ENCODE measurements at regions not wholly inside any gene's neighbourhood (a gene's known extent, or its start where the extent isn't known, plus 50 kb on each side); places are given as distances from the start of the nearest gene placed in this dataset.

DNA sequence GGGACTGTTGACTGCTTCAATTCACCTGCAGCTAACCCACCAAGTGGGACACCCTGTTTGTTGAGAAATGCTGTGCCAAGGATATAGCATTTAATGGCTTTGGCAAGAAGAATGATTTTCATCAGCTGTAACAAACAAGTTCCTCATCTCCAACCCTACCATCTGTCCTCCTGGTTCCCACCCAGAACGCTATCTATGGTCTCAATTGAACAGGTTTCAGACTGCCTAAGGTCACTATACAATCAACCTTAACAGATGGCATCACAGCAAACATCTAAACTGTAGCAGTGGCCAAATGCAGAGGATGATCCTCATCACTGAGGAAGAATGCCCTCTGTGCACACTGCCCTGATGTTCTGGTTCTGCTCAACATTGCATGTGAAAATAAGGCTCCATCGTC, 546.2 kb upstream of the FOXG1 start:
- Histone ChIP-seq H3K36me3 (no peaks in the 10 kb centered on the region), H3K27me3 (no peaks in the 10 kb centered on the region), H3K9me3 (peaks cover 0 to 3% (median 0%) of the 10 kb centered on the region in 12 donors), H3K4me3 (no peak overlapping the region), H3K27ac (no peak overlapping the region), H3K4me1 (no peaks in the 10 kb centered on the region)
- ATAC-seq: no peak
- 66 to 81% (median 72%) methylated on average over 2 of the region's 2 CpGs for WGBS, 4 donors
- TF ChIP-seq, protein P1, sequence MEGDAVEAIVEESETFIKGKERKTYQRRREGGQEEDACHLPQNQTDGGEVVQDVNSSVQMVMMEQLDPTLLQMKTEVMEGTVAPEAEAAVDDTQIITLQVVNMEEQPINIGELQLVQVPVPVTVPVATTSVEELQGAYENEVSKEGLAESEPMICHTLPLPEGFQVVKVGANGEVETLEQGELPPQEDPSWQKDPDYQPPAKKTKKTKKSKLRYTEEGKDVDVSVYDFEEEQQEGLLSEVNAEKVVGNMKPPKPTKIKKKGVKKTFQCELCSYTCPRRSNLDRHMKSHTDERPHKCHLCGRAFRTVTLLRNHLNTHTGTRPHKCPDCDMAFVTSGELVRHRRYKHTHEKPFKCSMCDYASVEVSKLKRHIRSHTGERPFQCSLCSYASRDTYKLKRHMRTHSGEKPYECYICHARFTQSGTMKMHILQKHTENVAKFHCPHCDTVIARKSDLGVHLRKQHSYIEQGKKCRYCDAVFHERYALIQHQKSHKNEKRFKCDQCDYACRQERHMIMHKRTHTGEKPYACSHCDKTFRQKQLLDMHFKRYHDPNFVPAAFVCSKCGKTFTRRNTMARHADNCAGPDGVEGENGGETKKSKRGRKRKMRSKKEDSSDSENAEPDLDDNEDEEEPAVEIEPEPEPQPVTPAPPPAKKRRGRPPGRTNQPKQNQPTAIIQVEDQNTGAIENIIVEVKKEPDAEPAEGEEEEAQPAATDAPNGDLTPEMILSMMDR (IDR thresholded peaks at IDR 0.05): no peak
- no peak for DNase-seq
- intact Hi-C loops (cut with DNase I): no loop called here

DNA sequence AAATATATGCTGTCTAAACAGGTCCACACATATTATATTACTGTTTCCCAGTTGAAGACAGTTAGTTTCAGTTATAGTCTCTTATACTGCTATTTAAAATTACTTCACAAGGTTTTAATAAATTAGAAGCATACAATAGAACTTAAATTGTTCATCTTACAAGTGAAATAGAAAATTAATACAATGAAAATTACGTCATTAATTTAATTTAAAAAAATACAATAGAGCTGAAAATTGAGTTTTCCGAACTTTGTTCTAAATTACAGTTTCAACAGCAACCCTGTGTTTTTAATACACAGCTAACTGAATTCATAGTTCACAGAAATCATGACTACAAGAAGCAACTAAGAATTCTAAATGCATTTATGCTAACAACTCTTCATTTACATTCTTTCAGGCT, 525.7 kb upstream of the FOXG1 start:
- H3K4me1 ChIP-seq: no peaks in the 10 kb centered on the region
- no peak overlapping the region for H3K27ac ChIP-seq
- H3K9me3 ChIP-seq: peaks cover 0 to 5% (median 0%) of the 10 kb centered on the region in 12 donors
- H3K36me3 ChIP-seq: no peaks in the 10 kb centered on the region
- DNase-seq (no peak), ATAC-seq (no peak)
- WGBS, 4 donors: 47 to 60% (median 56%) methylated on average over 2 of the region's 2 CpGs
- intact Hi-C loops (cut with DNase I): no loop called here
- H3K4me3 ChIP-seq: no peak overlapping the region
- H3K27me3 ChIP-seq: no peaks in the 10 kb centered on the region
- TF ChIP-seq, protein P1 (IDR thresholded peaks at IDR 0.05): no peak
- no peak for TF ChIP-seq POLR2A (IDR thresholded peaks at IDR 0.05)

DNA sequence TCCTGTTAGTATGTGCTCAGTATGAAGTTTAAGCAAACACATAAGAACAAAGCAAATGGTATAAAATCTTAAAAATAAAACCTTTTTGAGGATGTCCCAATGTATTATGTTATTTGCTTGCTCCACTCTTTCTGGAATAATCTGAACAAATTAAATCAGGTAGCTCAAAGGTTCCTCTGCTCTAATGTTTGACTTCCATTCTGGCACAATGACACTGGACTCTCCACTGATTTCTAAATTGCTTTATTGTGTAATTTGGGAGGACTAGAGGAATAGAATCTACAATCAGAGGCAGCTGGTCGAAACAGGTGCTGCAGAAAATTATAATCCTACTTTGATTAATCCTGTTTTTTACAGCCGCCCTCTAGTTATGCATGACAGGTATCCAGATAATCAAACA, 523.7 kb upstream of the FOXG1 start:
- Histone ChIP-seq H3K9me3 (peaks cover 0 to 5% (median 0%) of the 10 kb centered on the region in 12 donors), H3K36me3 (no peaks in the 10 kb centered on the region), H3K4me3 (no peak overlapping the region), H3K4me1 (no peaks in the 10 kb centered on the region), H3K27ac (no peak overlapping the region), H3K27me3 (no peaks in the 10 kb centered on the region)
- no peak for DNase-seq
- no peak for ATAC-seq
- TF ChIP-seq, protein P1 (IDR thresholded peaks at IDR 0.05): no peak
- TF ChIP-seq POLR2A (IDR thresholded peaks at IDR 0.05): no peak
- WGBS, 4 donors: 57 to 70% (median 64%) methylated on average over 2 of the region's 2 CpGs
- intact Hi-C loops (cut with DNase I): no loop called here

DNA sequence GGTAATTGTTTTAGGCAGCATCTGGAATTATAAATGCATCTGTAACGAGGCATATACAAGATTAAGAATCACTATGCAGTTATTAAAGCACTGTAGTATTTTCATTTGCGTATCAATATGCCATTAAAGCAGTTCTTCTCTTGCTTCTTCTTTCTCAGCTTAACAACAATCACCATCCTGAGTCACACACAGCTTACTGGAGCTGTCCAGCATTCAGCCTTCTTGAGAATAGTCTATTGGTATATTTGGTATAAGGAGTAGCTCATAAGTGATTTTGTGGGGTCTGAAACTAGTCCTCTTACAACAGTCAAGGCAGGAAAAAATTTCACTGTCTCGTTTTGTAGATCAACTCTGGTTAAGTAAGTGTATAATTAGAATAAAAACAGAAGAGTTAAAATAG, 523.0 kb upstream of the FOXG1 start:
- Histone ChIP-seq H3K4me1 (no peaks in the 10 kb centered on the region), H3K36me3 (no peaks in the 10 kb centered on the region), H3K27ac (no peak overlapping the region), H3K4me3 (no peak overlapping the region), H3K27me3 (no peaks in the 10 kb centered on the region), H3K9me3 (peaks cover 0 to 8% (median 0%) of the 10 kb centered on the region in 12 donors)
- TF ChIP-seq, protein P1 (IDR thresholded peaks at IDR 0.05): no peak
- TF ChIP-seq POLR2A (IDR thresholded peaks at IDR 0.05): no peak
- ATAC-seq: no peak
- intact Hi-C loops (cut with DNase I): no loop called here
- no peak for DNase-seq
- WGBS, 4 donors: 37 to 50% (median 41%) methylated on average over 3 of the region's 3 CpGs

Measured in heart left ventricle (tissue), 16 donors.